ENCODE measurements at regions not wholly inside any gene's neighbourhood (a gene's known extent, or its start where the extent isn't known, plus 50 kb on each side); places are given as distances from the start of the nearest gene placed in this dataset.

DNA sequence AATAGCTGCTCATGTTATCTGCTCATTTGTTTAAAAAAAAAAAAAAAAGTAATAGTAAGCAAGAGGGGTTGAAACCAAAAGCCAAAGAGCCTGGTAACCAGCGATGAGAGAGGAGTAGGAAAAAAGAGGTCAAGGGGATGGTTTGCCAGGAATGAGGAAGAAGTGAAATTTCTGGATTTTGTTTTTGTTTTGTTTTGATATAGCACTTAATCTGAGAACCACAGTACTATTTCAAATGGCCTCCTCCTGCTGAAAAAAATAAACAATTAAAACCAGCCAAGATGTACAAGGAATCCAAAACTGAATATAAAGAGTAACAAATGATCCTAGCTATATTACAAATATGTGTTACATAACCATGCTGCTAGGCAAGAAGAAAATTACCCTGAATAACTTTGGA is 213.1 kb downstream of the FGFR2 start:
- TF ChIP-seq, protein P1, sequence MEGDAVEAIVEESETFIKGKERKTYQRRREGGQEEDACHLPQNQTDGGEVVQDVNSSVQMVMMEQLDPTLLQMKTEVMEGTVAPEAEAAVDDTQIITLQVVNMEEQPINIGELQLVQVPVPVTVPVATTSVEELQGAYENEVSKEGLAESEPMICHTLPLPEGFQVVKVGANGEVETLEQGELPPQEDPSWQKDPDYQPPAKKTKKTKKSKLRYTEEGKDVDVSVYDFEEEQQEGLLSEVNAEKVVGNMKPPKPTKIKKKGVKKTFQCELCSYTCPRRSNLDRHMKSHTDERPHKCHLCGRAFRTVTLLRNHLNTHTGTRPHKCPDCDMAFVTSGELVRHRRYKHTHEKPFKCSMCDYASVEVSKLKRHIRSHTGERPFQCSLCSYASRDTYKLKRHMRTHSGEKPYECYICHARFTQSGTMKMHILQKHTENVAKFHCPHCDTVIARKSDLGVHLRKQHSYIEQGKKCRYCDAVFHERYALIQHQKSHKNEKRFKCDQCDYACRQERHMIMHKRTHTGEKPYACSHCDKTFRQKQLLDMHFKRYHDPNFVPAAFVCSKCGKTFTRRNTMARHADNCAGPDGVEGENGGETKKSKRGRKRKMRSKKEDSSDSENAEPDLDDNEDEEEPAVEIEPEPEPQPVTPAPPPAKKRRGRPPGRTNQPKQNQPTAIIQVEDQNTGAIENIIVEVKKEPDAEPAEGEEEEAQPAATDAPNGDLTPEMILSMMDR (IDR thresholded peaks at IDR 0.05): no peak
- no peak for TF ChIP-seq POLR2A (IDR thresholded peaks at IDR 0.05)
